Skeletal muscle satellite cell (primary cell): ENCODE measurements at regions not wholly inside any gene's neighbourhood (a gene's known extent, or its start where the extent isn't known, plus 50 kb on each side); places are given as distances from the start of the nearest gene placed in this dataset.
"Not testable (repeated sequence)": the region's sequence is repeated elsewhere in the genome, so short reads cannot be mapped to it uniquely, and the experiment has no call there.

Experiments
- H3K27me3 ChIP-seq: 2 replicates; pipeline ENCODE4 v1.7.0; 2013; ENCODE audit warnings: low read length; ENCODE audit not compliant: control insufficient read depth, insufficient read depth
- H3K36me3 ChIP-seq: 2 replicates; pipeline ENCODE4 v1.7.0; 2013; ENCODE audit warnings: mild to moderate bottlenecking, control low read depth, low read length; ENCODE audit not compliant: insufficient read depth
- H3K4me1 ChIP-seq: 2 replicates; pipeline ENCODE4 v1.7.0; 2013; ENCODE audit warnings: low read length; ENCODE audit not compliant: control insufficient read depth, insufficient read depth
- H3K4me2 ChIP-seq: 2 replicates; pipeline ENCODE4 v1.7.0; 2013; ENCODE audit warnings: mild to moderate bottlenecking, low read length
- H3K4me3 ChIP-seq: 2 replicates; pipeline ENCODE4 v1.7.0; 2013; ENCODE audit warnings: low read length
- H3K9ac ChIP-seq: 2 replicates; pipeline ENCODE4 v1.7.0; 2013; ENCODE audit warnings: mild to moderate bottlenecking, low read depth, low read length, moderate library complexity
- H3K9me3 ChIP-seq: replicated peaks from 2 replicates; pipeline ENCODE4 v1.7.0; 2013; ENCODE audit warnings: mild to moderate bottlenecking, control low read depth, low read length

DNA sequence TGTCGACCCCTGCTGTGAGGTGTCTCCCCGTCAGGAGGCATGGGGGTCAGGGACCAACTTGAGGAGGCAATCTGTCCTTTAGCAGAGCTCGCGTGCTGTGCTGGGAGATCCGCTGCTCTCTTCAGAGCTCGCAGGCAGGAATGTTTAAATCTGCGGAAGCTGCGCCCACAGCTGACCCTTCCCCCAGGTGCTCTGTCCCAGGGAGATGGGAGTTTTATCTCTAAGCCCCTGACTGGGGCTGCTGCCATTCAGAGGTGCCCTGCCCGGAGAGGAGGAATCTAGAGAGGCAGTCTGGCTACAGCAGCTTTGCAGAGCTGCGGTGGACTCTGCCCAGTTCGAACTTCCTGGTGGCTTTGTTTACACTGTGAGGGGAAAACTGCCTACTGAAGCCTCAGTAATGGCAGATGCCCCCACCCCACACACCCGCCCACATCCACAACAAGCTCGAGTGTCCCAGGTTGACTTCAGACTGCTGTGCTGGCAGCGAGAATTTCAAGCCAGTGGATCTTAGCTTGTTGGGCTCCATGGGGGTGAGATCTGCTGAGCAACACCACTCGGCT is 133.1 kb downstream of the CENPC start:
- H3K4me1 ChIP-seq, H3K4me2 ChIP-seq, H3K9ac ChIP-seq, H3K9me3 ChIP-seq, H3K36me3 ChIP-seq, H3K4me3 ChIP-seq, H3K27me3 ChIP-seq: not testable (repeated sequence)

GRCh38 chr4:67403342-67403741 is 142.0 kb downstream of the CENPC start:
- Histone ChIP-seq H3K27me3 (no peaks in the 10 kb centered on the region), H3K9ac (no peak overlapping the region), H3K4me1 (no peaks in the 10 kb centered on the region), H3K4me3 (no peak overlapping the region), H3K36me3 (no peaks in the 10 kb centered on the region), H3K4me2 (no peak overlapping the region), H3K9me3 (no peaks in the 10 kb centered on the region)

GRCh38 chr4:67401902-67402301 is 143.4 kb downstream of the CENPC start:
- no peak overlapping the region for H3K9ac ChIP-seq
- H3K4me2 ChIP-seq = no peak overlapping the region
- H3K4me1 ChIP-seq = no peaks in the 10 kb centered on the region
- no peaks in the 10 kb centered on the region for H3K36me3 ChIP-seq
- peaks cover 3% of the 10 kb centered on the region for H3K27me3 ChIP-seq
- no peak overlapping the region for H3K4me3 ChIP-seq
- no peaks in the 10 kb centered on the region for H3K9me3 ChIP-seq

- no peak overlapping the region for H3K9ac ChIP-seq
- H3K27me3 ChIP-seq = peaks cover 23% of the 10 kb centered on the region
- no peak overlapping the region for H3K4me2 ChIP-seq
- no peaks in the 10 kb centered on the region for H3K4me1 ChIP-seq
- no peaks in the 10 kb centered on the region for H3K36me3 ChIP-seq
- H3K9me3 ChIP-seq = no peaks in the 10 kb centered on the region
- no peak overlapping the region for H3K4me3 ChIP-seq
Observed at GRCh38 chr4:67397931-67398330, 147.4 kb downstream of the CENPC start.

DNA sequence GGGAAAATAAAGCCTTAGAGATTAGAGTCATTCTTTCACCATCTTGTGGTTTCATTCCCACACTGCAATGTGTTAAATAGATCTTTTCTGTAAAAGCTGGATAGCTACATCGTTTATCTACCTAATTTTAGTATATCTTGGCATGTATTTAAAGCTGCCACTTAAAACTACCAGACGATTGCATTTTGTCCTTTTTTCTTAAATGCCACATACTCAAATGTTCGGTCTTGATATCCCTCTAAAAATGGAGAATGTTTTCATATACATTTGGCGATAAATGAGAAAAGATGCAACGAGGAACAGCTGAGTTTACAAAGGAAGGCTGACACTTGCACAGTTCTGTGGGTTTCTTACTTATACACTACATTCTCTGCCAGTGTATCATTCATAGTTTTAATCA is 148.3 kb downstream of the CENPC start:
- Histone ChIP-seq H3K9me3 (no peaks in the 10 kb centered on the region), H3K4me2 (no peak overlapping the region), H3K9ac (no peak overlapping the region), H3K27me3 (peaks cover 32% of the 10 kb centered on the region), H3K4me3 (no peak overlapping the region), H3K36me3 (no peaks in the 10 kb centered on the region), H3K4me1 (no peaks in the 10 kb centered on the region)

GRCh38 chr4:67396008-67396407 is 149.3 kb downstream of the CENPC start:
- Histone ChIP-seq H3K4me2 (no peak overlapping the region), H3K36me3 (no peaks in the 10 kb centered on the region), H3K27me3 (peaks cover 32% of the 10 kb centered on the region), H3K9ac (no peak overlapping the region), H3K9me3 (no peaks in the 10 kb centered on the region), H3K4me1 (no peaks in the 10 kb centered on the region), H3K4me3 (no peak overlapping the region)

DNA sequence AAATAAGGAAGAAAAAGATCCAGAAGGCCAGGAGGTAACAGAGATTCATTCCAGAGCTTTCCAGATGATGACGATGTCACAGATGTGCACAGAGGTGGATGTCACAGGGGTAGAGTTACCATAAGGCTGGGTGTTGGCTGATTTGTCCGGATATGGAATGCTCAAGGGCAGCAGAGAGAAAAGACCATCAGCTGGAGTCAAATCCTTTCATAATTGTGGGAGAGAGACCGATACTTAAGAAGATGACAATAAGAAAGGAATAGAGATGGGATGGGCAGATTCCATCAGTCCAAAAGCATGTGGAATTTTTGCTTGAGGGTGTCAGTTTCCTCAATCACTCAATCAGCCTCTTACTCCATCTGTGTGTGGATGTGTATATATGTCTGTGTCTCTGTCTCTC is 150.4 kb downstream of the CENPC start:
- Histone ChIP-seq H3K4me1 (no peaks in the 10 kb centered on the region), H3K9me3 (no peaks in the 10 kb centered on the region), H3K27me3 (peaks cover 32% of the 10 kb centered on the region), H3K4me3 (no peak overlapping the region), H3K36me3 (no peaks in the 10 kb centered on the region), H3K4me2 (no peak overlapping the region), H3K9ac (no peak overlapping the region)

DNA sequence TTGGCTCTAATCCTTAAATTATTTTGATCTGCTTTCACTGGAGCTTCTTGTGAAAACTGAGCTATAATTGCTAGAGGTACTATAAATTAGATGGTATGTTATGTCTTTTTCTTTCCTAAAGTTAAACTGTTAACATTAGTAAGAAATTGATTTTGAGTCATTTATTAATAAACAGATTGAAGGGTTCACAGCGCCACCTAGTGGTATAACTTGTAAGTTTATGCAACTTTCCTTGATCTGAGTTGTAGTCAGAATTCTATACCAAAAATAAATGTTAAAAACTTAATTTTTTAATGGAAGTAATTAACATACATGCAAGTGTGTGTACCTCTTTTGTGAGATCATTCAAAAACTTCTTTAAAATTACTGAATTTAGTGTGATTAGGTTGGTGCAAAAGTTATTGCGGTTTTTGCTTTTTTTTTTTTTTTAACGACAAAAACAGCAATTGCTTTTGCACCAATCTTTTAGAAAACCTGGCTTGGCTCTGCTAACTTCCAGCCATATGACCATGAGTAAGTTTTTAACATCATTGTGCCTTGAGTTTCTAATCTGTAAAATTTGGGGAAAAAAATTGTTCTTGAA is 151.5 kb downstream of the CENPC start:
- Histone ChIP-seq H3K27me3 (peaks cover 32% of the 10 kb centered on the region), H3K36me3 (no peaks in the 10 kb centered on the region), H3K4me2 (no peak overlapping the region), H3K9me3 (no peaks in the 10 kb centered on the region), H3K4me1 (no peaks in the 10 kb centered on the region), H3K4me3 (no peak overlapping the region), H3K9ac (no peak overlapping the region)

GRCh38 chr4:67393007-67393406 is 152.3 kb downstream of the CENPC start:
- no peak overlapping the region for H3K9ac ChIP-seq
- no peak overlapping the region for H3K4me2 ChIP-seq
- H3K4me3 ChIP-seq = no peak overlapping the region
- H3K4me1 ChIP-seq = no peaks in the 10 kb centered on the region
- H3K9me3 ChIP-seq = no peaks in the 10 kb centered on the region
- H3K27me3 ChIP-seq = peaks cover 31% of the 10 kb centered on the region
- no peaks in the 10 kb centered on the region for H3K36me3 ChIP-seq

DNA sequence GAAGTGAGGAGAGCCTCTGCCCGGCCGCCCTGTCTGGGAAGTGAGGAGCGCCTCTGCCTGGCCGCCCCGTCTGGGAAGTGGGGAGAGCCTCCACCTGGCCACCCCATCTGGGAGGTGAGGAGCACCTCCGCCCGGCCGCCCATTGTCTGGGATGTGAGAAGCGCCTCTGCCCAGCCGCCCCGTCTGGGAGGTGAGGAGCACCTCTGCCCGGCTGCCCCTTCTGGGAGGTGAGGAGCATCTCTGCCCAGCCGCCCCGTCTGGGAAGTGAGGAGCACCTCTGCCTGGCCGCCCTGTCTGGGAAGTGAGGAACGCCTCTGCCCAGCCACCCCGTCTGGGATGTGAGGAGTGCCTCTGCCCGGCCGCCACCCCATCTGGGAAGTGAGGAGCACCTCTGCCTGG is 163.9 kb downstream of the CENPC start:
- not testable (repeated sequence) for H3K4me3 ChIP-seq, H3K9ac ChIP-seq, H3K4me2 ChIP-seq, H3K4me1 ChIP-seq, H3K27me3 ChIP-seq, H3K9me3 ChIP-seq, H3K36me3 ChIP-seq

DNA sequence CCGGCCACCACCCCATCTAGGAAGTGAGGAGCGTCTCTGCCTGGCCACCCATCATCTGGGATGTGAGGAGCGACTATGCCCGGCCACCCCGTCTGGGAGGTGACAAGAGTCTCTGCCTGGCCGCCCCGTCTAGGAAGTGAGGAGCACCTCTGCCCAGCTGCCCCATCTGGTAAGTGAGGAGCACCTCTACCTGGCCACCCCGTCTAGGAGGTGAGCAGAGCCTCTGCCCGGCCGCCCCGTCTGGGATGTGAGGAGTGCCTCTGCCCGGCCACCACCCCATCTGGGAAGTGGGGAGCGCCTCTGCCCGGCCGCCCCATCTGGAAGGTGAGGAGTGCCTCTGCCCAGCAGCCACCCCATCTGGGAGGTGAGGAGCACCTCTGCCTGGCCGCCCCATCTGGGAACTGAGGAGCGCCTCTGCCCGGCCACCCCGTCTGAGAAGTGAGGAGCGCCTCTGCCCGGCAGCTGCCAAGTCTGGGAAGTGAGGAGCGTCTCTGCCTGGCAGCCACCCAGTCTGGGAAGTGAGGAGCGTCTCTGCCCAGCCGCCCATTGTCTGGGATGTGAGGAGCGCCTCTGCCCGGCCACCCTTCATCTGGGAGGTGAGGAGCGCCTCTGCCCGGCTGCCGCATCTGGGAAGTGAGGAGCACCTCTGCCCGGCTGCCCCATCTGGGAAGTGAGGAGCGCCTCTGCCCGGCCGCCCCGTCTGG is 164.4 kb downstream of the CENPC start:
- not testable (repeated sequence) for H3K36me3 ChIP-seq, H3K27me3 ChIP-seq, H3K9ac ChIP-seq, H3K4me3 ChIP-seq, H3K9me3 ChIP-seq, H3K4me2 ChIP-seq, H3K4me1 ChIP-seq

- Histone ChIP-seq H3K9ac (no peak overlapping the region), H3K27me3 (no peaks in the 10 kb centered on the region), H3K4me2 (no peak overlapping the region), H3K4me1 (no peaks in the 10 kb centered on the region), H3K4me3 (no peak overlapping the region), H3K36me3 (no peaks in the 10 kb centered on the region), H3K9me3 (no peaks in the 10 kb centered on the region)
Observed at GRCh38 chr4:67380154-67380553, 165.1 kb downstream of the CENPC start.
